ENCODE measurements at regions not wholly inside any gene's neighbourhood (a gene's known extent, or its start where the extent isn't known, plus 50 kb on each side); places are given as distances from the start of the nearest gene placed in this dataset.

DNA sequence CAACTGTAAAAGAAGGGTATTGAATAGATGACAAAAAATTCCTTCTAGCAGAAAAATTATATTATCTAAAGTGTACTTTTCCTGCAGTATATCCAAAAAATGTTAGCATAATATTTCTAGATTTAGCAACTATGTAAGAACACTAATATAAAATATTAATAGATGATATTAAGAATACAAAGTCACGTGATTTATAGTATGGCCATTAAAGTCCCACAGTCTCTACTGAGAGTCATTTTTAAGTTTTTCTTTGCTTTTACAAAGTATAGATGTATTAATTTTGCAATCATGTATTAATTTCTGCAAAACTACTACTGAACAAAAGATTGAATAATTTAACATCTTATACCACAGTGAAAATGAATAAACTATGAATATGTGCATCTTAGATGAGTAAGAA is 94.9 kb downstream of the ZWINT start:
- Histone ChIP-seq H3K9ac (no peak overlapping the region), H3K27me3 (no peaks in the 10 kb centered on the region), H3K4me3 (no peak overlapping the region), H3K36me3 (no peaks in the 10 kb centered on the region), H3K4me2 (no peak overlapping the region), H2AFZ (replicated peaks) (no peak overlapping the region), H3K4me1 (no peaks in the 10 kb centered on the region), H3K27ac (no peak overlapping the region), H4K20me1 (ENCODE audit: low read depth) (no peaks in the 10 kb centered on the region), H3K79me2 (ENCODE audit: low read depth) (no peaks in the 10 kb centered on the region), H3F3A (ENCODE audit: low read depth) (no peaks in the 10 kb centered on the region), H3K9me3 (ENCODE audit: low read depth) (no peaks in the 10 kb centered on the region)
- Mint-ChIP-seq H3K36me3 (no peaks in the 10 kb centered on the region), H3K9me3 (no peaks in the 10 kb centered on the region), H3K27ac (no peak overlapping the region), H3K4me1 (no peaks in the 10 kb centered on the region), H3K27me3 (ENCODE audit: insufficient read depth, low read depth) (no peaks in the 10 kb centered on the region), H3K4me3 (no peak overlapping the region)
- TF ChIP-seq, protein P1, sequence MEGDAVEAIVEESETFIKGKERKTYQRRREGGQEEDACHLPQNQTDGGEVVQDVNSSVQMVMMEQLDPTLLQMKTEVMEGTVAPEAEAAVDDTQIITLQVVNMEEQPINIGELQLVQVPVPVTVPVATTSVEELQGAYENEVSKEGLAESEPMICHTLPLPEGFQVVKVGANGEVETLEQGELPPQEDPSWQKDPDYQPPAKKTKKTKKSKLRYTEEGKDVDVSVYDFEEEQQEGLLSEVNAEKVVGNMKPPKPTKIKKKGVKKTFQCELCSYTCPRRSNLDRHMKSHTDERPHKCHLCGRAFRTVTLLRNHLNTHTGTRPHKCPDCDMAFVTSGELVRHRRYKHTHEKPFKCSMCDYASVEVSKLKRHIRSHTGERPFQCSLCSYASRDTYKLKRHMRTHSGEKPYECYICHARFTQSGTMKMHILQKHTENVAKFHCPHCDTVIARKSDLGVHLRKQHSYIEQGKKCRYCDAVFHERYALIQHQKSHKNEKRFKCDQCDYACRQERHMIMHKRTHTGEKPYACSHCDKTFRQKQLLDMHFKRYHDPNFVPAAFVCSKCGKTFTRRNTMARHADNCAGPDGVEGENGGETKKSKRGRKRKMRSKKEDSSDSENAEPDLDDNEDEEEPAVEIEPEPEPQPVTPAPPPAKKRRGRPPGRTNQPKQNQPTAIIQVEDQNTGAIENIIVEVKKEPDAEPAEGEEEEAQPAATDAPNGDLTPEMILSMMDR (IDR thresholded peaks at IDR 0.05) = no peak
- no peak for TF ChIP-seq EZH2phosphoT487 (IDR thresholded peaks at IDR 0.05)
- TF ChIP-seq EZH2 (IDR thresholded peaks at IDR 0.05) = no peak
- no peak for DNase-seq (ENCODE audit: low spot score)

GRCh38 chr10:56258991-56259390 is 102.1 kb downstream of the ZWINT start:
- H2AFZ ChIP-seq (replicated peaks) = no peak overlapping the region
- DNase-seq (ENCODE audit: low spot score) = no peak
- Mint-ChIP-seq H3K9me3 (peaks cover 2% of the 10 kb centered on the region), H3K36me3 (no peaks in the 10 kb centered on the region), H3K4me1 (no peaks in the 10 kb centered on the region), H3K4me3 (no peak overlapping the region), H3K27me3 (ENCODE audit: insufficient read depth, low read depth) (no peaks in the 10 kb centered on the region), H3K27ac (no peak overlapping the region)
- no peaks in the 10 kb centered on the region for H3K9me3 ChIP-seq (ENCODE audit: low read depth)
- no peak overlapping the region for H3K9ac ChIP-seq
- no peaks in the 10 kb centered on the region for H3K4me1 ChIP-seq
- no peaks in the 10 kb centered on the region for H3F3A ChIP-seq (ENCODE audit: low read depth)
- no peak overlapping the region for H3K27ac ChIP-seq
- no peaks in the 10 kb centered on the region for H3K36me3 ChIP-seq
- H3K79me2 ChIP-seq (ENCODE audit: low read depth) = no peaks in the 10 kb centered on the region
- no peak overlapping the region for H3K4me2 ChIP-seq
- TF ChIP-seq EZH2 (IDR thresholded peaks at IDR 0.05) (no peak), EZH2phosphoT487 (IDR thresholded peaks at IDR 0.05) (no peak)
- TF ChIP-seq, protein P1 (IDR thresholded peaks at IDR 0.05) = no peak
- no peak overlapping the region for H3K4me3 ChIP-seq
- H4K20me1 ChIP-seq (ENCODE audit: low read depth) = no peaks in the 10 kb centered on the region
- H3K27me3 ChIP-seq = no peaks in the 10 kb centered on the region

- Histone ChIP-seq H3K9ac (no peak overlapping the region), H3K4me2 (no peak overlapping the region), H3K4me1 (no peaks in the 10 kb centered on the region), H2AFZ (replicated peaks) (no peak overlapping the region), H3K36me3 (no peaks in the 10 kb centered on the region), H3K9me3 (ENCODE audit: low read depth) (no peaks in the 10 kb centered on the region), H3K27me3 (no peaks in the 10 kb centered on the region), H3K79me2 (ENCODE audit: low read depth) (no peaks in the 10 kb centered on the region), H3F3A (ENCODE audit: low read depth) (no peaks in the 10 kb centered on the region), H3K4me3 (no peak overlapping the region), H4K20me1 (ENCODE audit: low read depth) (no peaks in the 10 kb centered on the region), H3K27ac (no peak overlapping the region)
- H3K27me3 Mint-ChIP-seq (ENCODE audit: insufficient read depth, low read depth) = no peaks in the 10 kb centered on the region
- H3K4me1 Mint-ChIP-seq = no peaks in the 10 kb centered on the region
- no peak overlapping the region for H3K27ac Mint-ChIP-seq
- H3K4me3 Mint-ChIP-seq = no peak overlapping the region
- no peaks in the 10 kb centered on the region for H3K36me3 Mint-ChIP-seq
- TF ChIP-seq, protein P1 (IDR thresholded peaks at IDR 0.05) = no peak
- TF ChIP-seq EZH2phosphoT487 (IDR thresholded peaks at IDR 0.05) (no peak), EZH2 (IDR thresholded peaks at IDR 0.05) (no peak)
- DNase-seq (ENCODE audit: low spot score) = no peak
- H3K9me3 Mint-ChIP-seq = peaks cover 2% of the 10 kb centered on the region
Observed at GRCh38 chr10:56258378-56258777, 102.7 kb downstream of the ZWINT start.

All from neural progenitor cell (in vitro differentiated cells).